COLO668 (cell line): ENCODE measurements at regions not wholly inside any gene's neighbourhood (a gene's known extent, or its start where the extent isn't known, plus 50 kb on each side); places are given as distances from the start of the nearest gene placed in this dataset.
"Not testable (repeated sequence)": the region's sequence is repeated elsewhere in the genome, so short reads cannot be mapped to it uniquely, and the experiment has no call there.

Experiments used
- DNase-seq: peaks from one replicate; lab custom pipeline; 2025; ENCODE audit not compliant: unreplicated experiment; lab: John Stamatoyannopoulos, UW

DNA sequence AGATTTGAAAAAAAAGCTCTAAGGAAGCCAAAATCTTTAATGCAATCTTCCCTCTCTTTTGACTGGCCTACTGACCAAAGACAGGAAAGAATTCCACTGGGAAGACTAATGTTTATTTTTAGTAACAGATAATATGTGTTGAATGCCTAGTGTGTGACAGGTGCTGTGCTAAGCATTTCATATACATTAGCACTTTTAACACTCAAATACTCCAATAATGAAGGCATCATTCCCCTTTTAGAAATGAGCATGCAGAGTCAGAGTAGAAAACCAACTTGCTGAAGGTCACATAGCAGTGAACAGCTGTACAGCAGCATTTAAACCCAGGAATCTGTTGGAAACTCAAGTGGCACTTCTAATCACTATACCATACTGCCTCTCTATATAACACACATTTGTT is 170.6 kb downstream of the MINAR1 start:
- DNase-seq, result no peak

DNA sequence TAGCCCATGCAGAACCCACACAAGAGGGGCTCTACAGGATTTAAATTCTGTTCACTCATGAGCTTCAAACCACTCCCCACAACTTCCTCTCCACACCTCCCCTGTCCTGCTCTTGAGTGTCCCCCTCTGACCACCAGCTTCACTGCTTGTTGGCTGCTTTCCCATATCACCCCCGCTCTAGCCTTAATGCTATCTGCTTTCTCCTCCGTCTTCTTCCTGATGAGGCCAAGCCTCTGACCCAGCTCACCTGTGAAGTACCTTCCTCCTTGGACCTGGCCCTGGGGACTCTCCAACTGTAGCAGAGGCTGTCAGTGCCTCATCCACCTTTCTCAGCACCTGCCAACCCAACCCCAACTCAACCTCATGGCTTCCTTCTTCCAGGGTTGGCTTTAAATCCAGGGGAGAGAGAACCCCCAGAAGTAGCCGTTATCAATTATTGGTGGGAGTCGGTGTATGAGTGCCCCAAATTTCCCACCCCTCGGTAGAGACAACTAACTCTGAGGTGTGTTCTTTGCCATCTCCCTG is 174.8 kb downstream of the MINAR1 start:
- no peak for DNase-seq

DNA sequence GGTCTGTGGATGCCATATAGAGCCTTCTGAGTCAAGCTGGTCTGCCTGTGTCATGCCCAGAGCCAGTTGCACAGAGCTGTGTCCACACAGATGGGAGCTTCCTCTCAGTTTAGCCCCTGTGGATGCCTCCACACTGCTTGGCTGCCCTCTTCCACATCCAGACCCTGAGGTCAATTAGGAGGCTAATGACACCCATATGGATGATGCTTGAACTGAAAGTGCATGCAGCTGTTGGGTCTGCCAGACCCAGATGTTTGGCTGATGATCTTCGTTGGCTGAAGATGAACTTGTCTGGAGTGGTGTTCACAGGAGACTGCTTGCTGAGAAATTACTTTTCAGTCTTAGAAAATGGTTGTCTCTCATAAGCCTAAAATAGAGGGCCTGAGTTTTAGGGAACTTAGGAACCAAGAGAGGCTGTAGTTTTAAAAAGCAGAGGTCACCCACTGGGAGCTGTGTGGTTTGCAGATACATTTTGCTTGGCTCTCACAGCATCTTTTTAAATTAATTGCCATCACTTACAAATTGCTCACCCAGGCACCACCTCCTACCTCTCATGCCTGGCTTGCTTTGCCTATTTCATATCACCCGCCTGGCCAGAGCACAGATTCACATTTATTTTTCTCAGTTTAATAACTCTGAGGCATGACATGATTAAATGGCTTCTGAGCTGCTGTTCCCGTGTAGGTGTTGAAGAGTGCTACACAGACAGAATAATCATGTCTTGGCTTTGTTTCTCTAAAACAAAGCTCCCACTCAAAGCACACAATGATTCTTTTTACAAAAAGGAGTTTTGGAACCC is 176.1 kb downstream of the MINAR1 start:
- DNase-seq, result no peak

DNA sequence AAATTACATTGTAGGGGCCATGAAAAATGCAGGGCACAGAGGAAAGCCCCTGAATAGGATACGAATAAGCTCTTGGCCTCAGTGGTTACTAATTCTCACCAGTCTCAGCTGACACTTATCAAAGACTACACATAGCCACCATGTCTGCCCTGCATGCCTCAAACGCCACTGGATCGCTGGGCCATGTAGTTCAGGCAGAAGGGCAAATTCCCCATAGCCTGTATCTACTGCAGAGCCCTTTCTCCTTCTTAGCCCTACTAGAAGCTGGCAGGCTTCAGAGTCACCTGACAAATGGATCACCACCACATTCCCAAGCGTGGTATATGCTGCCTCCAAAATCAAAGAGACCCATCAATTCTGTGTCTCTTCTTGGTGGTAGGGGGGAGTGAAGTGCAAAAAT is 177.4 kb downstream of the MINAR1 start:
- no peak for DNase-seq

DNA sequence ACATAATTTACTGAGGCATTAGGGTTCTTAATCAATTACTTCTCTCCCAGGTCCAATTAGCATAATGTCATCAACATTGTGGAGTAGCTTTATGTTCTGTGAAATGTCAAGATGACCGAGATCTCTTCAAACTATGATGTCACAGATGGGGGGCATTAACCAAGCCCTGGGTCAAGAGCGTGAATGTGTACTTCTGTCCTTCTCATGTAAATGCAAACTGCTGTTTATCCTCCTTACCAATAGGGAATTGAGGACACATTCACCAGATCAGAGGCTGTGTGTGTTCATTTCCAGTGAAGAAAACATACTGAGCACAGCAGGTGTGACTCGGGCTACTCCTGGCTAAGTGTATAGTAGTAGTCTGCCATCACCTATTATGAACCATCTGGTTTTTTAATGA is 177.9 kb downstream of the MINAR1 start:
- no peak for DNase-seq

DNA sequence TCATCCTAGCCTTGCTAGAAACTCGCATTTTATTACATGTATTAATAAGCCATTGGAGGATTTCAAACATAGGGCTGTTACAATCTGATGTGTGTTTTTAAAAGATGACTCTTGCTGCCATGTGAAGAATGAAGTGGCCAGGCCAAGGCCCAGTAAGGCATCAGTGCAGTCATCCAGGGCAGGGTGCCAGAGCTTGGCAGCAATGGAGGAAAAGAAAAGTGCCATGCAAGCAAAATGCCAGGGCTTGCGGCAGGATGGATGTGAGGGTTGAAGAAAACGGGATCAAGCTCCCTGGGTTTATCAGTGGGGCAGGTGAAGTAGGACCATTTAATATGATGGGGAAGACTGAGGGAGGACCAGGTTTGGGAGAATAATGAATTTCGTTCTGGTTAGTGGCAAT is 183.6 kb downstream of the MINAR1 start:
- DNase-seq, result no peak

DNA sequence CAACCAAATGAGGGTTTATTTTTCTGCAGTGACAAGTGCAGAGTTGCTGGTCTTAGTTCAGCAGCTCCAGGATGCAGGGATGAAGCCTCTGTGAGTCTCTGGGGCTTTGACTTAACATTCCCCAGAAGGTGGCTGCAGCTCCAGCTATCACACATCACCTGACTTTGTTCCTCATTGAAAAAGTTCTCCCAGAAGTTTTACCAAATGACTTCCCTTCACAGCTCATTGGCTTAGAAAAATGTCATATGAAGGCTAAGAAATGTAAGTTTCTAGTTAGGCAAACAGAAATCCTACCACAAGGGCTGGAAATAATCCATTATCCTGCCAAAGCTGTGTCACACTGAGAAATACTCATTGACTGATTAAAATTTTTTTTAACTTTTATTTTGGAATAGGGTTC is 184.9 kb downstream of the MINAR1 start:
- no peak for DNase-seq

DNA sequence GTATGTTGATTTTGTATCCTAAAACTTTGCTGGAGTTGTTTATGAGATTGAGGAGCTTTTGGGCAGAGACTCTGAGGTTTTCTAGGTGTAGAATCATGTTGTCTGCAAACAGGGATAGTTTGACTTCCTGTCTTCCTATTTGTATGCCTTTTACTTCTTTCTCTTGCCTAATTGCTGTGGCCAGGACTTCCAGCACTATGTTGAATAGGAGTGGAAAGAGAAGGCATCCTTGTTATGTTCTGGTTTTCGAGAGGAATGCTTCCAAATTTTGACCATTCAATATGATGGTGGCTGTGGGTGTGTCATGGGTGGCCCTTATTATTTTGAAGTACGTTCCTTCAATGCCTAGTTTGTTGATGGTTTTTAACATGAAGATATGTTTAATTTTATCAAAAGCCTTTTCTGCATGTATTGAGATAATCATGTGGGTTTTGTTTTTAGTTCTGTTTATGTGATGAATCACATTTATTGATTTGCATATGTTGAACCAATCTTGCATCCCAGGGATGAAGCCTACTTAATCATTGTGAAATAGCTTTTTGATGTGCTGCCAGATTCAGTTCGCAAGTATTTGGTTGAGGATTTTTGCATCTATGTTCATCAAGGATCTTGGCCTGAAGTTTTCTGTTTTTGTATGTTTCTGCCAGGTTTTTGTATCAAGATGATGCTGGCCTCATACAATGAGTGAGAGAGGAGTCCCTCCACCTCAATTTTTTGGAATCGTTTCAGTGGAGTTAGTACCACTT is 188.1 kb downstream of the MINAR1 start:
- no peak for DNase-seq

DNA sequence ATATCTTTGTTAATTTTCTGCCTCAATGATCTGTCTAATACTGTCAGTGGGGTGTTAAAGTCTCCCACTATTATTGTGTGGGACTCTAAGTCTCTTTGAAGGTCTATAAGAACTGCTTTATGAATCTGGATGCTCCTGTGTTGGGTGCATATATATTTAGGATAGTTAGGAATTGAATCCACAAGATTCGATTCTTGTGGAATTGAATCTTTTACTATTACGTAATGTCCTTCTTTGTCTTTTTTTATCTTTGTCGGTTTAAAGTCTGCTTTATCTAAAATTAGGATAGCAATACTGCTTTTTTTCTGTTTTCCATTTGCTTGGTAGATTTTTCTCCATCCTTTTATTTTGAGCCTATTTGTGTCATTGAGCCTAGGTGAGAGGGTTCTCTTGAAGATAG is 189.7 kb downstream of the MINAR1 start:
- DNase-seq, result not testable (repeated sequence)

DNA sequence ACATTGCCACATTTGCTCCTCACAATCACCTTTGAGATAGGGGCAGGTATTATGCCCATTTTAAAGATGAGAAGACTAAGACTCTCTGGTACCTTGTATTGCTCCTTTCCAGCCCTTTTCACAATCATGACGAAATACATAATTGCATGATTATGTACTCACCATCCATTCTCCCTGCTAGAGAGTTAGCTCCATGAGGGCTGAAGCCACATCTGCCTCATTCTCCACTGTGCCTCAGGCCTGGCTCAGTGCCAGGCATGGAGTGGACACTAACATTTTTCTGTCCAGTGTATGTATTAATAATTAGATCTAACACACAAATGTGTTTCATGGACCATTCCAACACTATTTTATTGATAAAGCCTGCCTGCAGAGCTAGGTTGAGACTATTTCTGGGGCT is 191.4 kb downstream of the MINAR1 start:
- DNase-seq, result no peak

DNA sequence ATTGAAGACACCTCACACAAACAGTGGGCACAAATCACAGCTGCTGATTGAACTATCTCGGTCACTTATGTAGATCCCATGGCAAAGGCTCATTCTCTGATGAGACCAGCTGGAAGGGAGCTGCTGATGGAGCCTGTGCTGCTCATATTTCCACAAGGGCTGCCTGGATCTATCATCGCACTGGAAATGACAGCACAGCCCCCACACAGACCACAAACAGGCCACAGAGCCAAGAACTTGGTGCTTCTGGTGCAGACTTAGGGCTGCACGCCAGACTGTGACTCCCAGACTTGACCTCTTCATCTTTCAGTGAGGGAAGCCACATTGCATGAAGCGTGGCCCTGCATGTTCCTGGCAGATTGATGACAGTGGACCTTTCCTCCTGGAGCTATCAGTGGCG is 197.6 kb downstream of the MINAR1 start:
- DNase-seq, result no peak

DNA sequence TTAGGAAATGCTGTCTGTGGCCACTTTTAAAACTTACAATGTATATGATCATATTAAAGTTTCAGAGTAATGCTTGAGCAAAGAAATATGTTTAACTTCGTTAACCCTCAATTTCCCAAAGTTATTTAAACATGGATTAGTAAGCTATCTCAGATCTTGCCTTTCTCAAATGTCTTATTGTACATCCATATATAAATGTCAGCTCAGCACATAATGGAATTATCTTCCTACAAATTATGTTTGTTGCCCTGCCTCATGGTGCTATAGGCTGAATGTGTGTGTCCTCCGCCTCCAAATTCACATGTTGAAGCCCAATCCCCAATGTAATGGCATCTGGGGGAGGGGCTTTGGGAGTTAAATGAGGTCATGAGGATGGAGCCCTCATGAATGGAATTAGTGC is 200.3 kb downstream of the MINAR1 start:
- no peak for DNase-seq

DNA sequence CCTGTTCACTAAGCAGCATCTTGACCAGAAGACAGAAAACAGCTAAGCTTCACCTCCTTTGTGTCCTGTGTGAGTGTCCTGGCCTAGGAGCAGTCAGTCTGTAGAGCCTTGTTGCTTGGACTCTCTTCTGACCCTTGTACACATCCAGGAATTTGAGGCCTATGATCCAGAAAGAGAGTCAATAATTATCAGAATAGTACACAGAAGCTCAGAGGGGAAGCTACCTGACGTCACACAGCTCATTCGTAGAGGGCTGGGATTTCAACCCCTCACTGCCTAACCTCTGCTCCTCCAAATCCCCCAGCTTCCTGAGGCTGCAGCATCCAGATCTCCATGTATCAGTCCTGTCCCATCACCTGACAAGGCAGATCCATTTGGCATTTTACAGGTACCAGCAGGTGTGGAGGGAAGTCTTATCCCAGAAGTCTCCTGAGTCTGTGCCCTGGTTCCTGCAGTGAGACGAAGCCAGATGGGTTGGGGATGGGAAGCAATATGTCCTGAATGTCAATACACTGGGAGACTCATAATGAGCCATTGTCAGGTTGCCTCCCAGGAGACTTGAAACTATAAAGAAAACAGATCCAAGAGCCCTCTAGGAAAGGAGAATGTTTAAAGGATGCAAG is 203.1 kb downstream of the MINAR1 start:
- DNase-seq, result no peak

DNA sequence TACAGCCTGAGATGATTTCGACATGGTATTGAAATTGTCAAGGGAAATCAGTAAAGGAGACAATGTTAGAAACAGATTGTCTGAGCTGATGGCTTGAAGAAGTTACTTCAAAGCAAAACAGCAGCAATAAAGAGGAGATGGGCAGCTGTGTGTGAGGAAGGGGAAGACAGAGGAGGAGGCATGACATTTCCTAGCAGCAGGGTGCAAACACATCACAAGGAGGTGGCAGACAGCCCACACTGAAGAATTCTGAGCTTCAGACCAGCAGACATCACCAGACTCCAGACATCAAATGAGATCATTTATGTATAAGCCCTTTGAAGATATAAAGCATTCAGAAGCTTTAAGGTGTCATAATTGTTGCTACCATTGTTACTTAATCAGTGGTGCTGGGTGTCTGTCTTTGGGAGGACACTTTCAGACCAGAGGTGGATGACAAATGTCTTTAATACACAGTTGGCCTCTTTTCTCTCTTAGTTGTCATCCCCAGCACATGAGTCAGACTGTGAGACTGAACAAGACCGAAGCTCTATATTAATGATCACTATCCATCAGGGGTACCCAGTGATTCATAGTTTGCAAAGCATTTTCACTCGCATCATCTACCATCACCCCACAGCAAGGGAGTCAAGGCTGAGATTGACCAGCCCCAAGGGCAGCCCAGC is 203.9 kb downstream of the MINAR1 start:
- DNase-seq, result no peak

DNA sequence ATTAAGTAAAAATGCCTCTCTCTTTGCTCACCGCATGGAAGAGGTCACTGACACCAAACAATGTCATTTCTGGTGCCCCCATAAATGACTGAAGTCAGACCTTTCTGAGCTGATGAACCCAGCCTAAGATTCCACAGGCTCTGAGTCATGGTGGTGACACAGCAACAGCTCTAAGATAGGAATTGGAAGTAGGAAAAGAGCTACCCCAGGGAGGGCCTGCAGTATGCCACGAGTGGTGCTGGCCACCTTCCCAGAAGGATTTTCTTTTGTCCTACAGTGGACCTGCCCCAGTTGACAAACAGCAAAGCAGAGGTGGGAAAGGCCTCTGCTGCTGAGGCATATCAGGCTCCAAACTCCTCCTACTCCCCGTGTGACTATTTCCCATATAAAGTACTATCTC is 208.1 kb downstream of the MINAR1 start:
- DNase-seq, result no peak

DNA sequence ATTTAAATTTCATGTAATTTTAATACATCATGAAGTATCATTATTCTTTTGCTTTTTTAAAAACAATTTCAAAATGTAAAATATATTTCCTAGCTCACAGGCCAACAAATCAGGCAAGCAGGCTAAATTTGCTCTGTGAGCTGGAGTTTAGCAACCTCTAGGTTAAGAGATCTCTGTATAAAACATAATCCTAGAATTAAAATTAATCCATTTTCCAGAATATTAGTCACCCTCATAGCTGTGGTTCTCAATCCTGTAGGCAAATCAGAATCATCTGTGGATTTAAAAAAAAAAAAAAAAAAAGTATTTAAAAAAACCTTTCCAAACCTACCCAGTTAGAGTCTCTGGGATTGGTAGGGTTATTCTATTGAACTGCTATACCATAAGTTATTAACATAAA is 209.7 kb downstream of the MINAR1 start:
- DNase-seq, result no peak

DNA sequence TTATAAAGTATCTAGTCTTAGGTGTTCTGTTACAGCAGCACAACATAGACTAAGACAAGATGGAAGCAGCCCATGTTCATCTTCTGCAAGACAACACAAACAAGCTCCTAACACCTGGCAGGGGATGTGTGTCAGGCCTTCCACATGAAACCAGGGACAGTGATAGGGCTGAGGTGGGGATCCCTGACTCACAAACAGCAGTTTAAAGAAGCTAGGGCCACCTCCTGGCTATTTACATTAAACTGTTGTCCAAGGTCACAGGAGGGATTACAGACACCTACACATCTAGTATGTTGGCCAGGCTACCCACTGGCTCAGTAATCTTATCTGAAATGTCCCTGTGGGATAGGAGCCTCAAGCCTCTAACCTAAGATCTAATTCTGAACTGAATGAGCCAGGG is 211.3 kb downstream of the MINAR1 start:
- DNase-seq, result no peak

DNA sequence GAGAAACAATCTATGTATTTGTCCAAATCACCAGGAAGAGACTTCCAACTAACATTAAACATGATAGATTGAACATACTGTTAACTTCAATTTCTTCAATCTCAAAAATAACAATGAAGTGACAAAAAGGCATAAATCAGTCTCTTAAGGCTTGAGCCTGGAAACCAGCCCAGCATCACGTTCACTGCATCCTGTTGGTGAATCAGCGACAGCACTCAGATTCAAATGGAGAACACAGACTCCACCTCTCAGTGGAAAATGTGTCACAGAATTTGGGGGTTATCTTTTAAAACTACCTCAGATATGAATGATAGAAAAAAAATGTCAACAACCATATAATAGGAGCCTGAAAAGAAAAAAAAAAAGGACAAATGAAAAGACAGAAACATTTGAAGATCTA is 212.0 kb downstream of the MINAR1 start:
- DNase-seq, result no peak

DNA sequence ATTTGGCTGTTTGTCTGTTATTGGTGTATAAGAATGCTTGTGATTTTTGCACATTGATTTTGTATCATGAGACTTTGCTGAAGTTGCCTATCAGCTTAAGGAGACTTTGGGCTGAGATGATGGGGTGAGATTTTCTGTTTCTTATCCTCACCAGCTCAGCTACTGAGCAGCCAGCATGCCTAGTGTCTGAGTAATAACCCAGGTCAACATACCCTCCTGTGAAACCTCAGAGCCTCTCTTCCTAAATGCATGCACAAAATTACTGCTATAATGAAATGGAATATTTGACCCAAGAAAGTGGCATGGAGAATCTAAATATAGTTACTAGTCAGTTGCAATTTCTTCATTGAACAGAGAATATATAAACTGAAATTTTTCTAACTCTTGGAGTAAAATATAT is 220.8 kb downstream of the MINAR1 start:
- not testable (repeated sequence) for DNase-seq

DNA sequence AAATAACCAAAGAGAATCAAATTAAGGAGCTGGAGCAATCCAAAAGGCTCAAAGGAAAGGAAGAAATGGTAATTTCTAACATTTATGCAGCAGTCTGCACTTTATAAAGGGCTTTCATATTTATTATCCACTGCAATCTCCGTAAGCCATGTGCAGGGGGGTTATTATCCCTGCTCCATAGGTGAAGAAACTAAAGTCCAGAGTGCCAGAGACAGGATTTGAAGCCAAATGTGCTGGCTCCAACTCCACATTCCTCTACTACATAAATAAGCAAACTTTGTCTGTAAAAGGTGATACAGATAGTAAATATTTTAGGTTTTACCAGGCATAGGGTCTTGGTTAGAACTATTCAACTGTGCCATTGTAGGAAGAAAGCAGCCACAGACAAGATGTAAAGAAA is 221.4 kb downstream of the MINAR1 start:
- no peak for DNase-seq
